KOPT-K1 (cell line): ENCODE measurements at regions not wholly inside any gene's neighbourhood (a gene's known extent, or its start where the extent isn't known, plus 50 kb on each side); places are given as distances from the start of the nearest gene placed in this dataset.

Source experiments
- H3K27ac ChIP-seq: fragments of 200-600 bp; sonication (generic); 2 replicates; pipeline ENCODE4 v1.5.1; 2016; ENCODE audit warnings: antibody characterized with exemption, mild to moderate bottlenecking, low read depth, low read length; ENCODE audit not compliant: poor library complexity, severe bottlenecking
- H3K36me3 ChIP-seq: fragments of 200-600 bp; sonication (generic); 2 replicates; pipeline ENCODE4 v1.5.1; 2017; ENCODE audit warnings: antibody characterized with exemption, mild to moderate bottlenecking, low read length, moderate library complexity; ENCODE audit not compliant: insufficient read depth
- H3K9me3 ChIP-seq: fragments of 200-600 bp; sonication (generic); 2 replicates; pipeline ENCODE4 v1.5.1; 2017; ENCODE audit warnings: antibody characterized with exemption, low read length, mild to moderate bottlenecking; ENCODE audit not compliant: insufficient read depth, poor library complexity, severe bottlenecking

GRCh38 chr16:85356157-85356556, 243.9 kb upstream of the CIBAR2 start:
- Histone ChIP-seq H3K9me3 (peaks cover 13% of the 10 kb centered on the region), H3K36me3 (no peaks in the 10 kb centered on the region), H3K27ac (no peak overlapping the region)

- no peaks in the 10 kb centered on the region for H3K36me3 ChIP-seq
- H3K9me3 ChIP-seq = peaks cover 13% of the 10 kb centered on the region
- no peak overlapping the region for H3K27ac ChIP-seq
Measured at GRCh38 chr16:85357323-85357722, 245.1 kb upstream of the CIBAR2 start.

- Histone ChIP-seq H3K9me3 (peaks cover 6% of the 10 kb centered on the region), H3K27ac (no peak overlapping the region), H3K36me3 (no peaks in the 10 kb centered on the region)
Measured at GRCh38 chr16:85357924-85358505, 245.7 kb upstream of the CIBAR2 start.

- Histone ChIP-seq H3K36me3 (no peaks in the 10 kb centered on the region), H3K9me3 (no peaks in the 10 kb centered on the region), H3K27ac (no peak overlapping the region)
Measured at GRCh38 chr16:85358704-85359146, 246.5 kb upstream of the CIBAR2 start.

- Histone ChIP-seq H3K36me3 (no peaks in the 10 kb centered on the region), H3K27ac (no peak overlapping the region), H3K9me3 (no peaks in the 10 kb centered on the region)
Measured at GRCh38 chr16:85359147-85359822, 247.0 kb upstream of the CIBAR2 start.

GRCh38 chr16:85360323-85361277, 248.3 kb upstream of the CIBAR2 start:
- H3K36me3 ChIP-seq = no peaks in the 10 kb centered on the region
- no peak overlapping the region for H3K27ac ChIP-seq
- H3K9me3 ChIP-seq = no peaks in the 10 kb centered on the region

GRCh38 chr16:85361441-85362118, 249.3 kb upstream of the CIBAR2 start:
- Histone ChIP-seq H3K36me3 (no peaks in the 10 kb centered on the region), H3K9me3 (no peaks in the 10 kb centered on the region), H3K27ac (no peak overlapping the region)

- Histone ChIP-seq H3K27ac (no peak overlapping the region), H3K36me3 (no peaks in the 10 kb centered on the region), H3K9me3 (no peaks in the 10 kb centered on the region)
Measured at GRCh38 chr16:85362443-85362842, 250.2 kb upstream of the CIBAR2 start.

GRCh38 chr16:85363427-85363826, 249.7 kb upstream of the GSE1 start:
- no peaks in the 10 kb centered on the region for H3K36me3 ChIP-seq
- no peak overlapping the region for H3K27ac ChIP-seq
- no peaks in the 10 kb centered on the region for H3K9me3 ChIP-seq

GRCh38 chr16:85363881-85364280, 249.2 kb upstream of the GSE1 start:
- no peaks in the 10 kb centered on the region for H3K36me3 ChIP-seq
- no peaks in the 10 kb centered on the region for H3K9me3 ChIP-seq
- no peak overlapping the region for H3K27ac ChIP-seq

GRCh38 chr16:85364323-85365040, 248.6 kb upstream of the GSE1 start:
- no peaks in the 10 kb centered on the region for H3K9me3 ChIP-seq
- H3K27ac ChIP-seq = no peak overlapping the region
- no peaks in the 10 kb centered on the region for H3K36me3 ChIP-seq

GRCh38 chr16:85365120-85365519, 248.0 kb upstream of the GSE1 start:
- H3K27ac ChIP-seq = no peak overlapping the region
- no peaks in the 10 kb centered on the region for H3K36me3 ChIP-seq
- H3K9me3 ChIP-seq = no peaks in the 10 kb centered on the region

GRCh38 chr16:85366031-85366763, 246.9 kb upstream of the GSE1 start:
- Histone ChIP-seq H3K9me3 (no peaks in the 10 kb centered on the region), H3K27ac (no peak overlapping the region), H3K36me3 (no peaks in the 10 kb centered on the region)

- no peaks in the 10 kb centered on the region for H3K9me3 ChIP-seq
- H3K27ac ChIP-seq = no peak overlapping the region
- H3K36me3 ChIP-seq = no peaks in the 10 kb centered on the region
Measured at GRCh38 chr16:85367485-85367884, 245.6 kb upstream of the GSE1 start.
